ENCODE measurements at regions not wholly inside any gene's neighbourhood (a gene's known extent, or its start where the extent isn't known, plus 50 kb on each side); places are given as distances from the start of the nearest gene placed in this dataset.

DNA sequence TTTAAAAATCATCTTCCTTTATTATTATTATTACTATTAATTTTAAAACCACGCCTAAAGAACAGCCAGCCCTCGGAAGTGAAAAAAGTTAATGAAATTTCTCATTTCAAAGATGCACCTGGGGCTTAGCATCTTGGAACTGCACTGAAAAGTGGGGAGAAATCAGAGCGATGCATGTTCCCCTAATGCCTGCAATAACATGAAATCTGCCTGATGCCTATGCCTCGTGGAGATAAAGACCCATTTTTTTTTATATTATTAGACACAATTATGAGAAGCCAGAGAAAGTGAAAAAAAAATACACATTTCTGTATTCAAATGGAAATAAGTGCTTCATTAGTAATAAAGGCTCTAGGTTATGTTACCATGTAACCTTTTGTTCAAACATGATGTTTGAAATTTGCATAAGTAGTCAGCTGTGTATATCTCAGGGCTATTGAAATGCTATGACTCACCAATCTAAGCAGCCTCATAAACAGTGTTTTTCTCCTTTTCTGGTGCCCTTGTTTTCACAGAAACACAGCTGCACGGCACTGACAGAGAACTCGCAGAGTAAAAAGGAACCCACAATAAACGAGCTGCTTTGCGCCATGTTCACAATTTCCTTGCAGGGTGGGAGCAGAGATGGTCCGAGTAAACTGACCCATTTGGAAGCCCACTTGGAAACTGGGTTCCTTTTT lies 175.8 kb upstream of the PRKCQ start:
- Histone ChIP-seq H3K4me1 (no peaks in the 10 kb centered on the region), H3K9me3 (peaks cover 0 to 1% of the 10 kb centered on the region in 2 donors), H3K27ac (no peak overlapping the region), H3K27me3 (no peaks in the 10 kb centered on the region), H3K36me3 (no peaks in the 10 kb centered on the region), H3K4me3 (no peak overlapping the region)
- TF ChIP-seq, protein P1, sequence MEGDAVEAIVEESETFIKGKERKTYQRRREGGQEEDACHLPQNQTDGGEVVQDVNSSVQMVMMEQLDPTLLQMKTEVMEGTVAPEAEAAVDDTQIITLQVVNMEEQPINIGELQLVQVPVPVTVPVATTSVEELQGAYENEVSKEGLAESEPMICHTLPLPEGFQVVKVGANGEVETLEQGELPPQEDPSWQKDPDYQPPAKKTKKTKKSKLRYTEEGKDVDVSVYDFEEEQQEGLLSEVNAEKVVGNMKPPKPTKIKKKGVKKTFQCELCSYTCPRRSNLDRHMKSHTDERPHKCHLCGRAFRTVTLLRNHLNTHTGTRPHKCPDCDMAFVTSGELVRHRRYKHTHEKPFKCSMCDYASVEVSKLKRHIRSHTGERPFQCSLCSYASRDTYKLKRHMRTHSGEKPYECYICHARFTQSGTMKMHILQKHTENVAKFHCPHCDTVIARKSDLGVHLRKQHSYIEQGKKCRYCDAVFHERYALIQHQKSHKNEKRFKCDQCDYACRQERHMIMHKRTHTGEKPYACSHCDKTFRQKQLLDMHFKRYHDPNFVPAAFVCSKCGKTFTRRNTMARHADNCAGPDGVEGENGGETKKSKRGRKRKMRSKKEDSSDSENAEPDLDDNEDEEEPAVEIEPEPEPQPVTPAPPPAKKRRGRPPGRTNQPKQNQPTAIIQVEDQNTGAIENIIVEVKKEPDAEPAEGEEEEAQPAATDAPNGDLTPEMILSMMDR (IDR thresholded peaks at IDR 0.05) = no peak
- intact Hi-C loops (cut with DNase I) = no loop called here
- no peak for DNase-seq (ENCODE audit: low spot score in 2 of 2)

DNA sequence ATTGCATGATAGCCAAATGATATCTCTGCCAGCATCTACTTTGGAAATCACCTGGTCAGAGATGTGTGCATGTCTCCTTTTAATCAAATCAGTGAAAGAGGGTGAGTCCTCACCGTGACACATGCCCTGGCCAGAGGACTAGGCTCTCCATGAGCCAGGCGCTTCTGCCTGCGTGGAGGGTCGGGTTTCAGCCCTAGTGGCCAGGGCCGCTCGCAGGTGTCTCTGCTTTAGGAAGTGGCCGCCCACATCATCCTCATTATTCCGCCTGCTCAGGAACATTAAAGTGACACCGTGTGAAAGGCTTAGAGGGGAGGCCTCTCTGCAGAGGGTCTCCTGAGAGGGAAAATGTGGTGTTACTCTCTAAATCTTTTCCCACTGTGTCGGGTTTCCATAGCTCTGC lies 173.6 kb upstream of the PRKCQ start:
- Histone ChIP-seq H3K27me3 (no peaks in the 10 kb centered on the region), H3K36me3 (no peaks in the 10 kb centered on the region), H3K9me3 (no peaks in the 10 kb centered on the region), H3K4me3 (no peak overlapping the region), H3K27ac (no peak overlapping the region), H3K4me1 (no peaks in the 10 kb centered on the region)
- TF ChIP-seq, protein P1 (IDR thresholded peaks at IDR 0.05) = no peak
- no peak for DNase-seq (ENCODE audit: low spot score in 2 of 2)
- intact Hi-C loops (cut with DNase I) = no loop called here

DNA sequence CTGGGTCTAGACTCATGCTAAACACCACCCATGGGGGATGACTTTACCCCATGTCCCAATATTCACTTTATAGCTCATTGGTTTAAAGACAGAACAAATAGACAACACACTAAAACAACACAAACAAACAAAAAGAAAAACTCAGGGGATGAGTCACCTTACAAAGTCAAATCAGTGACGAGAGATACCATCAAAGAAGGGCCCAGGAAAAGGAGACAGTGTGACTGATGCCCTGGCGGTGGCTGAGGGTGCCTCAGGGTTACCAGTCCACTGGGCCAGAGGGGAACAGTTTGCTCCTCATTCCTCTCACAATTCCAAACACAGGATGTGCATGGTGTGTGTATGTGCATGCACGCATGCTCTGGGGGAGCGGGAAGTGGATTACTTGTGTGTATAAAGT lies 171.3 kb upstream of the PRKCQ start:
- DNase-seq (ENCODE audit: low spot score in 2 of 2) = no peak
- Histone ChIP-seq H3K36me3 (no peaks in the 10 kb centered on the region), H3K27ac (no peak overlapping the region), H3K4me3 (no peak overlapping the region), H3K27me3 (no peaks in the 10 kb centered on the region), H3K4me1 (no peaks in the 10 kb centered on the region), H3K9me3 (no peaks in the 10 kb centered on the region)
- intact Hi-C loops (cut with DNase I) = no loop called here
- TF ChIP-seq, protein P1 (IDR thresholded peaks at IDR 0.05) = no peak

GRCh38 chr10:6748981-6749635 lies 169.0 kb upstream of the PRKCQ start:
- DNase-seq (ENCODE audit: low spot score in 2 of 2) = no peak
- H3K36me3 ChIP-seq = no peaks in the 10 kb centered on the region
- H3K4me3 ChIP-seq = no peak overlapping the region
- TF ChIP-seq, protein P1 (IDR thresholded peaks at IDR 0.05) = no peak
- H3K27ac ChIP-seq = no peak overlapping the region
- no peaks in the 10 kb centered on the region for H3K9me3 ChIP-seq
- intact Hi-C loops (cut with DNase I) = no loop called here
- no peaks in the 10 kb centered on the region for H3K27me3 ChIP-seq
- no peaks in the 10 kb centered on the region for H3K4me1 ChIP-seq

DNA sequence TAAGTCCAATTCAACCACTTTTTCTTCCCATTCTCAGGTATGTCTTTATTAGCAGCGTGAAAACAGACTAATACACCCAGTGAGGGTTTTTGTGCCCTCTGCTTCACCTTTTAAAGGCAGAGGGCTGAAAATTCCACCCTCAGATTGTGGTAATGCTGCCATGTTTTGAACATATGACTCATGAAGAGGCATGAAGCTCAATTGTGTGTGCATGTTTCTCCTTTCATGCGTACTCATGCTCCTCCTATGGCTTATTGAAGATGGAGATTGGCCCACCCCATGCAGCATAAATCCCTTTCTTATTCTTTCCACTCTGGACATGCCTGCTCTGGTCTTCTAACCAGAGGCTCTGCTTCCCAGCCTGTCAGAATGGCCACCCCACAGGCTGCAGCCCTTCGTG lies 168.0 kb upstream of the PRKCQ start:
- TF ChIP-seq, protein P1 (IDR thresholded peaks at IDR 0.05) = no peak
- Histone ChIP-seq H3K27ac (no peak overlapping the region), H3K4me1 (no peaks in the 10 kb centered on the region), H3K9me3 (no peaks in the 10 kb centered on the region), H3K4me3 (no peak overlapping the region), H3K36me3 (no peaks in the 10 kb centered on the region), H3K27me3 (no peaks in the 10 kb centered on the region)
- intact Hi-C loops (cut with DNase I) = no loop called here
- no peak for DNase-seq (ENCODE audit: low spot score in 2 of 2)
